Brain microvascular endothelial cell (primary cell): ENCODE measurements at regions not wholly inside any gene's neighbourhood (a gene's known extent, or its start where the extent isn't known, plus 50 kb on each side); places are given as distances from the start of the nearest gene placed in this dataset.

Experiments
- DNase-seq: peaks from one replicate; pipeline ENCODE4 v3.0.0-alpha.2; 2020
- H3K27ac ChIP-seq: fragments of 250-450 bp; sonication (Bioruptor Pico); 2 replicates; pipeline ENCODE4 v1.5.1; 2020; ENCODE audit warnings: mild to moderate bottlenecking, moderate library complexity
- H3K27me3 ChIP-seq: fragments of 250-450 bp; sonication (Bioruptor Pico); replicated peaks from 2 replicates; pipeline ENCODE4 v1.5.1; 2020; ENCODE audit warnings: mild to moderate bottlenecking
- H3K36me3 ChIP-seq: fragments of 250-450 bp; sonication (Bioruptor Pico); replicated peaks from 2 replicates; pipeline ENCODE4 v1.5.1; 2020; ENCODE audit warnings: mild to moderate bottlenecking
- H3K4me3 ChIP-seq: 2 replicates; pipeline ENCODE4 v1.5.1; 2011; ENCODE audit warnings: low read depth, mild to moderate bottlenecking, control low read depth, low read length, moderate library complexity
- in situ Hi-C: cut with HindIII; loops from 2 replicates; pipeline ENCODE4 v1.10.0; 2017; ENCODE audit warnings: low sequenced_read_pairs, low pct_ligation_motif_present
- TF ChIP-seq, protein P1 (sequence below): IDR thresholded peaks from 2 replicates; pipeline ENCODE4 v1.5.1; 2011; ENCODE audit warnings: low read depth, mild to moderate bottlenecking, moderate library complexity, low read length, control low read depth, inconsistent platforms; ENCODE audit errors: missing control alignments

DNA sequence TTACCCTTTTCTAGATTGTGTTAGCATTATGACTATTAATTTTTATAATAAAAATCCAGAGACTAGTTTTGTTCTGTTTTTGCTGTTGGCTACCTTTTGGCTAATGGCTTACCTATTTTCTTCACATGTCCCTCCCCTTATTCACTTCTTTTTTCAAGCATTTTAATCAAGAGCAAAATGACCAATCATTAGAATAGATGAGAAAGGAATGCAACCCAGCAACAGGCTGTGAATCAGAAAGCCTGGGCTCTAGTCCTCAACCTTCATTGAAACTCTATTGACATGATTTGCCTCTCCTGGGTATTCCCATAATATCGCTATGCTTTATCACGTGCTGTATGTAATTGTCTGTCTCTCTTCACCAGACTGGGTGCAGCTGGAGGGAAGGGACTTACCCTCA, 370.1 kb downstream of the IRS1 start:
- TF ChIP-seq, protein P1, sequence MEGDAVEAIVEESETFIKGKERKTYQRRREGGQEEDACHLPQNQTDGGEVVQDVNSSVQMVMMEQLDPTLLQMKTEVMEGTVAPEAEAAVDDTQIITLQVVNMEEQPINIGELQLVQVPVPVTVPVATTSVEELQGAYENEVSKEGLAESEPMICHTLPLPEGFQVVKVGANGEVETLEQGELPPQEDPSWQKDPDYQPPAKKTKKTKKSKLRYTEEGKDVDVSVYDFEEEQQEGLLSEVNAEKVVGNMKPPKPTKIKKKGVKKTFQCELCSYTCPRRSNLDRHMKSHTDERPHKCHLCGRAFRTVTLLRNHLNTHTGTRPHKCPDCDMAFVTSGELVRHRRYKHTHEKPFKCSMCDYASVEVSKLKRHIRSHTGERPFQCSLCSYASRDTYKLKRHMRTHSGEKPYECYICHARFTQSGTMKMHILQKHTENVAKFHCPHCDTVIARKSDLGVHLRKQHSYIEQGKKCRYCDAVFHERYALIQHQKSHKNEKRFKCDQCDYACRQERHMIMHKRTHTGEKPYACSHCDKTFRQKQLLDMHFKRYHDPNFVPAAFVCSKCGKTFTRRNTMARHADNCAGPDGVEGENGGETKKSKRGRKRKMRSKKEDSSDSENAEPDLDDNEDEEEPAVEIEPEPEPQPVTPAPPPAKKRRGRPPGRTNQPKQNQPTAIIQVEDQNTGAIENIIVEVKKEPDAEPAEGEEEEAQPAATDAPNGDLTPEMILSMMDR, result no peak
- in situ Hi-C loops, result no loop called here
- no peaks in the 10 kb centered on the region for H3K36me3 ChIP-seq
- no peak for DNase-seq
- no peaks in the 10 kb centered on the region for H3K27me3 ChIP-seq
- no peak overlapping the region for H3K4me3 ChIP-seq
- no peak overlapping the region for H3K27ac ChIP-seq

GRCh38 chr2:226427538-226428307, 371.9 kb downstream of the IRS1 start:
- Histone ChIP-seq H3K27ac (peak overlapping the region; percentile 92), H3K36me3 (no peaks in the 10 kb centered on the region), H3K4me3 (no peak overlapping the region), H3K27me3 (no peaks in the 10 kb centered on the region)
- TF ChIP-seq, protein P1, result peak; percentile 42
- in situ Hi-C loops, result no loop called here
- peak; percentile 95 for DNase-seq

- H3K36me3 ChIP-seq, result no peaks in the 10 kb centered on the region
- TF ChIP-seq, protein P1, result no peak
- no peak overlapping the region for H3K4me3 ChIP-seq
- H3K27ac ChIP-seq, result peak overlapping the region; percentile 92
- in situ Hi-C loops, result no loop called here
- H3K27me3 ChIP-seq, result no peaks in the 10 kb centered on the region
- DNase-seq, result peak; percentile 77
Observed at GRCh38 chr2:226426292-226426736, 373.3 kb downstream of the IRS1 start.

DNA sequence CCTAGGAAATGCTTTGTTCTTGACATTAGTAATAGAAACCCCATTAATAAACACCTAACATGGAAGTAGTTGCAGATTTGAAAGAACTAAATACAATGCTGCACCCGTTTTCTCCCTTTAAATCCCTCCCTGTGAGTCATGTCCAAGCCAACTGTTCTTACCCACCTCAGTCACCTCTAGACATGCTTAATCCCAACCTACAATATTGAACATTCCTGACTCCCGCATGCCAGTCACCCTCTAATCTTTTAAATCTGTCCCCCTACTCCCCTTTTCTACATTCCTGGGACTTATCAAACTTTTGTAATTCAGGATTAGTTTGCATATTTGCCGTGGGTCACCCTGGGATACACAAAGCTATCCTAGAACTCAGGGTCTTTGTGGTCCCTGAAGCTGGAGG, 374.6 kb downstream of the IRS1 start:
- in situ Hi-C loops, result no loop called here
- H3K4me3 ChIP-seq, result no peak overlapping the region
- TF ChIP-seq, protein P1, result no peak
- no peaks in the 10 kb centered on the region for H3K36me3 ChIP-seq
- DNase-seq, result no peak
- no peak overlapping the region for H3K27ac ChIP-seq
- H3K27me3 ChIP-seq, result no peaks in the 10 kb centered on the region

- no peaks in the 10 kb centered on the region for H3K36me3 ChIP-seq
- in situ Hi-C loops, result no loop called here
- no peak overlapping the region for H3K4me3 ChIP-seq
- no peak for DNase-seq
- H3K27ac ChIP-seq, result no peak overlapping the region
- no peaks in the 10 kb centered on the region for H3K27me3 ChIP-seq
- TF ChIP-seq, protein P1, result no peak
Observed at GRCh38 chr2:226423498-226423960, 376.1 kb downstream of the IRS1 start.
